ENCODE measurements at regions not wholly inside any gene's neighbourhood (a gene's known extent, or its start where the extent isn't known, plus 50 kb on each side); places are given as distances from the start of the nearest gene placed in this dataset.

DNA sequence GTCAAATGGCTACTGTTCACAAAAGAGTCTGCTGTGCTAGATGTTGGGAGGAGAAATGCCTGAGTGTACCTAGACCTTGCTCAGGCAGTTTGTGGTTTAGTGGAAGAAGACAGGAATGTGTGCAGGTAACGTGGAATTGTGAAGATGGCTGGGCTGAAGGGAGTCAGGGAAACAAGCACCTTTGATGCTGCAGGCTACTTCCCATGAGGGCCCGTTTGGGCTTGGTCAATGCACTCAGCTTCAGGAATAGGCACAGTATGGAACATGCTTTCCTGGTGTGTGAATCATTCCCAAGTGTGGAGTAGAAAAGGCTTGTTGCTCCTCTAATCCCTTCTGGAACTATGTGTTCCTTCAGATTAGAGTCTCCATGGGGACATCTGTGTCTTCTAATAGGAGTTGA lies 318.3 kb upstream of the MTNR1B start:
- Mint-ChIP-seq H3K27ac (no peak overlapping the region), H3K4me1 (no peaks in the 10 kb centered on the region), H3K36me3 (ENCODE audit: low read depth) (no peaks in the 10 kb centered on the region), H3K27me3 (no peaks in the 10 kb centered on the region), H3K4me3 (no peak overlapping the region)
- ATAC-seq (no peak), DNase-seq (no peak)
- H3K9me3 ChIP-seq (ENCODE audit: control insufficient read depth, low read length, poor library complexity, severe bottlenecking): no peaks in the 10 kb centered on the region

DNA sequence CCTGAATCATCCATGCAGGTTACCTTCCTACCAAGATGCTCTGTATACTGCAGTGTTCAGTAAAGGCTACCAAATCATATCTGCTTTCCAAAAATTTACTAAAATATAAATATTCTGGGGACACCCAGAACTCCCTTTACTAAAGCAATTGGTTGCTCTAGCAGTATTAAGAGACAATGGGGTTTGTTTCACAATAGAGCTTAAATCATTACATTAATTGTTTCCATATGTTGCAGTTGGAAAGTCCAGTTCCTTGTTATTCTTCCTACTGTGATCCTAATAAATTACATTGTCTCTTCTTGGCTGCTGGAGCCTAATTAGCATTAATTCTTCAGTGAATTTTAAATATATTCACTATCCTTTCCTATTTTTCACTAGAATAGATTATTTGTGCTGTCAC lies 316.0 kb upstream of the MTNR1B start:
- ATAC-seq (no peak), DNase-seq (no peak)
- H3K27ac Mint-ChIP-seq: no peak overlapping the region
- no peaks in the 10 kb centered on the region for H3K4me1 Mint-ChIP-seq
- no peaks in the 10 kb centered on the region for H3K27me3 Mint-ChIP-seq
- peaks cover 4% of the 10 kb centered on the region for H3K9me3 ChIP-seq (ENCODE audit: control insufficient read depth, low read length, poor library complexity, severe bottlenecking)
- H3K4me3 Mint-ChIP-seq: no peak overlapping the region
- H3K36me3 Mint-ChIP-seq (ENCODE audit: low read depth): no peaks in the 10 kb centered on the region

- Mint-ChIP-seq H3K27ac (no peak overlapping the region), H3K27me3 (no peaks in the 10 kb centered on the region), H3K4me1 (no peaks in the 10 kb centered on the region), H3K4me3 (no peak overlapping the region), H3K36me3 (ENCODE audit: low read depth) (no peaks in the 10 kb centered on the region)
- peaks cover 4% of the 10 kb centered on the region for H3K9me3 ChIP-seq (ENCODE audit: control insufficient read depth, low read length, poor library complexity, severe bottlenecking)
- no peak for ATAC-seq
- DNase-seq: no peak
Measured at GRCh38 chr11:92656783-92657182, 312.7 kb upstream of the MTNR1B start.

GRCh38 chr11:92657226-92657625 lies 312.2 kb upstream of the MTNR1B start:
- H3K4me1 Mint-ChIP-seq: no peaks in the 10 kb centered on the region
- peaks cover 4% of the 10 kb centered on the region for H3K9me3 ChIP-seq (ENCODE audit: control insufficient read depth, low read length, poor library complexity, severe bottlenecking)
- DNase-seq (no peak), ATAC-seq (no peak)
- no peaks in the 10 kb centered on the region for H3K27me3 Mint-ChIP-seq
- H3K4me3 Mint-ChIP-seq: no peak overlapping the region
- no peak overlapping the region for H3K27ac Mint-ChIP-seq
- no peaks in the 10 kb centered on the region for H3K36me3 Mint-ChIP-seq (ENCODE audit: low read depth)

DNA sequence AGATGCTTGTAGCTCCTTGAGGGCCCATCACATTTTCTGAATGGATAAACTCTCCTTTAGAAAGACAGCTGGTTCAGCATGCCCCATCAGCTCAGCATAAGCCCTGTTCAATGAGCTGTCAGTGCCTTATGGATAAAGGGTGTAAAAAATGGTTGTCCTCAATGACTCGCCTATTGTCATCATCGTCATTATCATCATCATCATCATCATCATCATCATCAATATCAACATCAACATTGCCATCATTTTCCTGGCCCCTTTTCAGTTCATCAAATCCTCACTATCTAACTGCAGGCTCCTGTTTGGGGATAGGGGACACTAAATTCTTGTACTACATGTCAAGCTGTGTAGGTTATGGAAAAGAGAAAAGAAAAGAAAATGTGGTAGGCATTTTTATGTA lies 310.7 kb upstream of the MTNR1B start:
- Mint-ChIP-seq H3K4me1 (no peaks in the 10 kb centered on the region), H3K27me3 (no peaks in the 10 kb centered on the region)

GRCh38 chr11:92659793-92660192 lies 309.7 kb upstream of the MTNR1B start:
- H3K36me3 Mint-ChIP-seq (ENCODE audit: low read depth): no peaks in the 10 kb centered on the region
- no peak for DNase-seq
- H3K27me3 Mint-ChIP-seq: no peaks in the 10 kb centered on the region
- ATAC-seq: no peak
- H3K9me3 ChIP-seq (ENCODE audit: control insufficient read depth, low read length, poor library complexity, severe bottlenecking): peaks cover 4% of the 10 kb centered on the region
- H3K4me3 Mint-ChIP-seq: no peak overlapping the region
- H3K27ac Mint-ChIP-seq: no peak overlapping the region
- H3K4me1 Mint-ChIP-seq: no peaks in the 10 kb centered on the region

More for the DNA sequence above, 310.7 kb upstream of the MTNR1B start:
- peaks cover 4% of the 10 kb centered on the region for H3K9me3 ChIP-seq (ENCODE audit: control insufficient read depth, low read length, poor library complexity, severe bottlenecking)
- Mint-ChIP-seq H3K27ac (no peak overlapping the region), H3K4me3 (no peak overlapping the region), H3K36me3 (ENCODE audit: low read depth) (no peaks in the 10 kb centered on the region)
- DNase-seq (no peak), ATAC-seq (no peak)

DNA sequence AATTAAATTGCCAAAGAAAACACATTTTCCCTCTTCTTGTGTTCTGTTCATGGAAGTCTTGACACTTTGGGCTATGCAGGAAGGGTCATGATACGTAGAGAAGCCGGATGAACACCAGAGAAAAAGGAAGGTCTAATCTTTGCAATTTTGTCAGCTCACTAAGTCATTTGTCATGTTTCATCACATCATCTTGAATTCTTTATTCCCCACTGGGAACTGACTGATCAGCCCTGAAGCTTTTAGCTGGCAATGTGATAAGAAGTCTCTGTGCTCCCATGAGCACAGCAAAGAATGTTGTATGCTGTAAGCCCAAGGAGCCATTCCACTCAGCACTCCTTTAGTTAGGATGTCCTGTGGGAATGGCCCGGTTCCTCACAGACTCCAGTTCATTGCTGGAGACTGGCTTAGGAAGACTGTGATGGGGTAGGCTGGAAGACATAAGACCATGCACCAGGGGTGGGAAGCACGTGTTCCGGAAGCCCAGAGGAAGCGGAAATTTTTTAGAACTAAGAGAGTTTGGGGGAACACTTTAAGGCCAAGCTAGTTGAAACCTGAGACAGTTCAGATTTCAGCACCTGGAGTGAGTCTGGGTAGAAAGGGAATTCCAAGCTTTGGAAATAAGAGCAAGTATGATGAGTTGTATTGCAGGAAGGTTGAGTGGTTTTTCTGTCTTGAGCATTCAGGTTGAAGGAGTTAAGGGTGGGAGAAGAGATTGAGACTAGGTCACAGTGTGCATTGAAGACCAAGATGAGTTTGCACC lies 306.7 kb upstream of the MTNR1B start:
- DNase-seq (no peak), ATAC-seq (no peak)
- Mint-ChIP-seq H3K27ac (no peak overlapping the region), H3K36me3 (ENCODE audit: low read depth) (no peaks in the 10 kb centered on the region), H3K27me3 (no peaks in the 10 kb centered on the region), H3K4me3 (no peak overlapping the region), H3K4me1 (no peaks in the 10 kb centered on the region)
- peaks cover 4% of the 10 kb centered on the region for H3K9me3 ChIP-seq (ENCODE audit: control insufficient read depth, low read length, poor library complexity, severe bottlenecking)

GRCh38 chr11:92663539-92663938 lies 305.9 kb upstream of the MTNR1B start:
- no peaks in the 10 kb centered on the region for H3K27me3 Mint-ChIP-seq
- no peaks in the 10 kb centered on the region for H3K9me3 ChIP-seq (ENCODE audit: control insufficient read depth, low read length, poor library complexity, severe bottlenecking)
- DNase-seq: no peak
- H3K4me3 Mint-ChIP-seq: no peak overlapping the region
- no peaks in the 10 kb centered on the region for H3K36me3 Mint-ChIP-seq (ENCODE audit: low read depth)
- H3K27ac Mint-ChIP-seq: no peak overlapping the region
- H3K4me1 Mint-ChIP-seq: no peaks in the 10 kb centered on the region
- no peak for ATAC-seq

- Mint-ChIP-seq H3K36me3 (ENCODE audit: low read depth) (no peaks in the 10 kb centered on the region), H3K4me3 (no peak overlapping the region), H3K27me3 (no peaks in the 10 kb centered on the region), H3K4me1 (no peaks in the 10 kb centered on the region), H3K27ac (no peak overlapping the region)
- no peaks in the 10 kb centered on the region for H3K9me3 ChIP-seq (ENCODE audit: control insufficient read depth, low read length, poor library complexity, severe bottlenecking)
- ATAC-seq (no peak), DNase-seq (no peak)
Measured at GRCh38 chr11:92667486-92668152, 301.8 kb upstream of the MTNR1B start.

- DNase-seq: no peak
- no peak for ATAC-seq
- H3K9me3 ChIP-seq (ENCODE audit: control insufficient read depth, low read length, poor library complexity, severe bottlenecking): no peaks in the 10 kb centered on the region
- H3K27me3 Mint-ChIP-seq: no peaks in the 10 kb centered on the region
- H3K4me1 Mint-ChIP-seq: no peaks in the 10 kb centered on the region
- H3K4me3 Mint-ChIP-seq: no peak overlapping the region
- no peak overlapping the region for H3K27ac Mint-ChIP-seq
- no peaks in the 10 kb centered on the region for H3K36me3 Mint-ChIP-seq (ENCODE audit: low read depth)
Measured at GRCh38 chr11:92670308-92670890, 299.1 kb upstream of the MTNR1B start.

DNA sequence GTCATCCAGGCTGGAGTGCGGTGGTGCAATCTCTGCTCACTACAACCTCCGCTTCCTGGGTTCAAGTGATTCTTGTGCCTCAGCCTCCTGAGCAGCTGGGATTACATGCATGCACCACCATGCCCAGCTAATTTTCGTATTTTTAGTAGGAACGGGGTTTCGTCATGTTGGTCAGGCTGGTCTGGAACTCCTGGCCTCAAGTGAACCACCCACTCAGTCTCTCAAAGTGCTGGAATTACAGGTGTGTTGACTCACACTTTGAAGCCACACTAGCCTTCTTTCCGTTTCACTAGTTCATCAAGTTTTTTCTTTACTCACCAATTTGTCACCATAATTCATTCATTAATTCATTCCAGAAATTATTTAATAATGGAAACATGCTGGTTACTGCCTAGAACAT lies 298.4 kb upstream of the MTNR1B start:
- Mint-ChIP-seq H3K27ac (no peak overlapping the region), H3K36me3 (ENCODE audit: low read depth) (no peaks in the 10 kb centered on the region), H3K4me3 (no peak overlapping the region)

GRCh38 chr11:92675303-92675702 lies 294.1 kb upstream of the MTNR1B start:
- Mint-ChIP-seq H3K36me3 (ENCODE audit: low read depth) (no peaks in the 10 kb centered on the region), H3K4me3 (no peak overlapping the region), H3K4me1 (no peaks in the 10 kb centered on the region), H3K27me3 (no peaks in the 10 kb centered on the region), H3K27ac (no peak overlapping the region)
- H3K9me3 ChIP-seq (ENCODE audit: control insufficient read depth, low read length, poor library complexity, severe bottlenecking): no peaks in the 10 kb centered on the region
- no peak for ATAC-seq
- no peak for DNase-seq

More for the DNA sequence above, 298.4 kb upstream of the MTNR1B start:
- H3K9me3 ChIP-seq (ENCODE audit: control insufficient read depth, low read length, poor library complexity, severe bottlenecking): no peaks in the 10 kb centered on the region
- ATAC-seq (no peak), DNase-seq (no peak)
- Mint-ChIP-seq H3K27me3 (no peaks in the 10 kb centered on the region), H3K4me1 (no peaks in the 10 kb centered on the region)

DNA sequence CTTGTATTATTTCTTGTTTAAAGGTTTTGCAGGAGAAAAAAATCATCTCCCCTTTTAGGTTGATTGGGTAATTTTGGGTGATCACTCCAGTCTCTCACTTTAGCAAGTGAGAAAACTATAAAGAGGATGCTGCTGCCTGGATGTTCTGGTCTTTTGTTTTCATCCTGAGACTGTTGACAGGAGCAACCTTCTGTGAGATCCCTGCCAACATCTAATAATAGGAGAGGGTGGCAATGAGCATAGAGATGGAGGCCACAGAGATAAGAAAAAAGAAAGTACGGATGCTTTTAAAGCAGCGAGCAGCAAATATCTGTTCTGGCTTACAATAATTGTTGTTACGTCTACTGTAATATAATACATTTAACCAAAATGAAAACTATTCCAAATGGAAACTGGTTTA lies 293.6 kb upstream of the MTNR1B start:
- Mint-ChIP-seq H3K27me3 (no peaks in the 10 kb centered on the region), H3K4me3 (no peak overlapping the region), H3K27ac (no peak overlapping the region), H3K4me1 (no peaks in the 10 kb centered on the region), H3K36me3 (ENCODE audit: low read depth) (no peaks in the 10 kb centered on the region)
- ATAC-seq (no peak), DNase-seq (no peak)
- H3K9me3 ChIP-seq (ENCODE audit: control insufficient read depth, low read length, poor library complexity, severe bottlenecking): no peaks in the 10 kb centered on the region
